ENCODE measurements at regions not wholly inside any gene's neighbourhood (a gene's known extent, or its start where the extent isn't known, plus 50 kb on each side); places are given as distances from the start of the nearest gene placed in this dataset.

DNA sequence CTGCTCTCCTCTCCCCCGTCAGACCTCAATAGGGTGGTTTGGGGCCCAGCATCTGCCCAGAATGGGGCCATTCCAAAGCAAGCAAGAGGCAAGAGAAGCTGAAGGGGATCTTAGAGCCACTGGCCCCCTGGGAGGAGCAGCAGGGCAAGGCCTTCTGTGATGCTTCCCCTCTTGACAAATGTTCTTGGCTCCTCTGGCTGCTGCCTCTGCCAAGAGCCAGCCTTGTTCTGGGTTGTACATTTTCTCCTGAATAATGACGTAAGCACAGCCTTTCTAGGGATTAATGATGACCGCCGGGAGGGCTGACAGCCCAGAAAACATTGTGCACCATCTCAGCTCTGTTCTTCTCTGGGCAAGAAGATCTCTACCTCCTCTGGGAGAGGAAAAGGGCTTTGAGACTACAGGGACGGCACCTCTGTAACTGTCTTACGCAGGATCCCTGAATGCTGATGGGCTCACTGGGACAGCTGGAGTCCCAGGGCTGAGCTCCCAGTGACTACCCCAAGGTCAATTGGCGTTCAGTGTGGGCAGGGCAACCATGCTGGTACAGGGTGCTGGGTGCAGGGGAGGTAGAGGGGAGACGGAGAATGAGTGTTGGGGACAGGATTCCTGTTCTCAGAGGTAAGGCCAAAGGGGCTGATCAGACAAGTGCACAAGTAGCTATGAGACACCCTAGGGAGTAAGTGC lies 253.3 kb downstream of the FAM43A start (continued):
- TF ChIP-seq, protein P1, sequence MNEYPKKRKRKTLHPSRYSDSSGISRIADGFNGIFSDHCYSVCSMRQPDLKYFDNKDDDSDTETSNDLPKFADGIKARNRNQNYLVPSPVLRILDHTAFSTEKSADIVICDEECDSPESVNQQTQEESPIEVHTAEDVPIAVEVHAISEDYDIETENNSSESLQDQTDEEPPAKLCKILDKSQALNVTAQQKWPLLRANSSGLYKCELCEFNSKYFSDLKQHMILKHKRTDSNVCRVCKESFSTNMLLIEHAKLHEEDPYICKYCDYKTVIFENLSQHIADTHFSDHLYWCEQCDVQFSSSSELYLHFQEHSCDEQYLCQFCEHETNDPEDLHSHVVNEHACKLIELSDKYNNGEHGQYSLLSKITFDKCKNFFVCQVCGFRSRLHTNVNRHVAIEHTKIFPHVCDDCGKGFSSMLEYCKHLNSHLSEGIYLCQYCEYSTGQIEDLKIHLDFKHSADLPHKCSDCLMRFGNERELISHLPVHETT (CRISPR knock-in tag; conservative IDR thresholded peaks at IDR 0.05) = no peak
- TF ChIP-seq, protein P2, sequence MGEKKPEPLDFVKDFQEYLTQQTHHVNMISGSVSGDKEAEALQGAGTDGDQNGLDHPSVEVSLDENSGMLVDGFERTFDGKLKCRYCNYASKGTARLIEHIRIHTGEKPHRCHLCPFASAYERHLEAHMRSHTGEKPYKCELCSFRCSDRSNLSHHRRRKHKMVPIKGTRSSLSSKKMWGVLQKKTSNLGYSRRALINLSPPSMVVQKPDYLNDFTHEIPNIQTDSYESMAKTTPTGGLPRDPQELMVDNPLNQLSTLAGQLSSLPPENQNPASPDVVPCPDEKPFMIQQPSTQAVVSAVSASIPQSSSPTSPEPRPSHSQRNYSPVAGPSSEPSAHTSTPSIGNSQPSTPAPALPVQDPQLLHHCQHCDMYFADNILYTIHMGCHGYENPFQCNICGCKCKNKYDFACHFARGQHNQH (CRISPR knock-in tag; IDR thresholded peaks at IDR 0.05) = no peak

- ChIA-PET CTCF (ENCODE audit: low intra/inter-chr PET ratio, low total read pairs) (no interaction called here), POLR2A (no interaction called here)
- FAIRE-seq (no peak), ATAC-seq (no peak), DNase-seq (ENCODE audit: low spot score) (no peak)
- Histone ChIP-seq H3K4me1 (ENCODE audit: insufficient read depth, low read length) (no peaks in the 10 kb centered on the region), H3K79me2 (ENCODE audit: insufficient read depth, low read length) (no peaks in the 10 kb centered on the region), H3K4me2 (ENCODE audit: low read depth, low read length) (no peak overlapping the region), H3K27me3 (ENCODE audit: control insufficient read depth in 1 of 2, insufficient read depth in 2 of 2, low read length in 2 of 2) (peaks cover 0 to 37% of the 10 kb centered on the region in 2 experiments; a peak in 3 of 5 replicates), H3K9ac (ENCODE audit: insufficient read depth, low read depth, low read length) (no peak overlapping the region), H4K20me1 (ENCODE audit: insufficient read depth, low read length) (no peaks in the 10 kb centered on the region), H3K36me3 (replicated peaks in 1 of 2; ENCODE audit: control insufficient read depth in 1 of 2, insufficient read depth in 2 of 2, low read length in 2 of 2) (no peaks in the 10 kb centered on the region), H3K4me3 (replicated peaks in 1 of 3; ENCODE audit: insufficient read depth in 1 of 3, low read depth in 2 of 3, low read length in 3 of 3) (no peak overlapping the region), H2AFZ (ENCODE audit: low read length) (no peak overlapping the region), H3K27ac (ENCODE audit: extremely low read length, insufficient read depth, low read length) (no peak overlapping the region), H3K9me3 (ENCODE audit: low read length) (no peaks in the 10 kb centered on the region)
- 10% methylated on average over 3 of the region's 6 CpGs for WGBS (ENCODE audit: low lambda C conversion rate)
- no peak for TF ChIP-seq ZNF761 (CRISPR knock-in tag; conservative IDR thresholded peaks at IDR 0.05)
- TF ChIP-seq SYNCRIP (IDR thresholded peaks at IDR 0.05; ENCODE audit: insufficient read depth, low read depth, low read length) = no peak
- no peak for TF ChIP-seq ZNF30 (CRISPR knock-in tag; IDR thresholded peaks at IDR 0.05)
- BruUV-seq (replicated peaks) = no TSS peak
- intact Hi-C loops (cut with micrococcal nuclease; ENCODE audit: unreplicated experiment) (no loop called here), in situ Hi-C loops (cut with HindIII; ENCODE audit: extremely low pct_ligation_motif_present, low pct_unique_long_range_greater_than_20kb) (no loop called here)
Measured at GRCh38 chr3:194939532-194939909, 253.8 kb downstream of the FAM43A start.
